ENCODE measurements at regions not wholly inside any gene's neighbourhood (a gene's known extent, or its start where the extent isn't known, plus 50 kb on each side); places are given as distances from the start of the nearest gene placed in this dataset.

DNA sequence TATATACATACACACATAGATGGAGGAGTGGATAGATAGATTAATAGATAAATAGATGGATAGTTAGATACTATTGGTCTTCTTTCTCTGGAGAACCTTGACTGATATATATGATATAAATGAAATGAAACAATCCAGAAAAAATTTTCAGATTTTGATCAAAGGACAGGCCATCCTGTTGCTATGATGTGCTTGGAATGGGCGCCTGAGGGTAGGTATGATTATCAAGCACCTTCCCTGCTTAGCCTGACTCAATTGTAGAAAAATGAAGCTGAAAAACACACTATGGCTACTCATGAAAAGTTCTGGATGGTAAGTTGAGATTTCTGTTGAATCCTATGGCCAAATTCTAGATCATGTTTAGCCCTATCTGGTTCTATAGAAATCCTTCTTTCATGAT is 266.5 kb upstream of the KLF4 start:
- no peak for DNase-seq

DNA sequence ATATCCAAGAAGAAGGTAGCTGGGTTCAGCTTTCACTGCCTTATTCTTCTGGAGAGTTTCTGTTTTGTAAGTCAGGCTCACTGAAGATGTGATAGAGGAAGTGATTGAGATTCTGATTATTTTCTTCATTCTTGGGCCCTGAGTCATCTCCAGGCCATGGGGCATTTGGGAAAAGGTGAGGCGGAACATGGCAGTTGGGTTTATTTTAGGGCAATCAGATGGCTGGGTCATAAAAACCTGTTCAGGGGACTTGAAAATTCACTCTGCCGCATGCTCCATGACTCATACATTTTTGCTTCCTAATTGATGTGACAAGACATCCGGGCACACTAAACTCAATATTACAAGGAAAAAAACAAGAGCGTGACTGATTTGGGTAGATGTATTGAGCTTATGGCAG is 265.7 kb upstream of the KLF4 start:
- no peak for DNase-seq

DNA sequence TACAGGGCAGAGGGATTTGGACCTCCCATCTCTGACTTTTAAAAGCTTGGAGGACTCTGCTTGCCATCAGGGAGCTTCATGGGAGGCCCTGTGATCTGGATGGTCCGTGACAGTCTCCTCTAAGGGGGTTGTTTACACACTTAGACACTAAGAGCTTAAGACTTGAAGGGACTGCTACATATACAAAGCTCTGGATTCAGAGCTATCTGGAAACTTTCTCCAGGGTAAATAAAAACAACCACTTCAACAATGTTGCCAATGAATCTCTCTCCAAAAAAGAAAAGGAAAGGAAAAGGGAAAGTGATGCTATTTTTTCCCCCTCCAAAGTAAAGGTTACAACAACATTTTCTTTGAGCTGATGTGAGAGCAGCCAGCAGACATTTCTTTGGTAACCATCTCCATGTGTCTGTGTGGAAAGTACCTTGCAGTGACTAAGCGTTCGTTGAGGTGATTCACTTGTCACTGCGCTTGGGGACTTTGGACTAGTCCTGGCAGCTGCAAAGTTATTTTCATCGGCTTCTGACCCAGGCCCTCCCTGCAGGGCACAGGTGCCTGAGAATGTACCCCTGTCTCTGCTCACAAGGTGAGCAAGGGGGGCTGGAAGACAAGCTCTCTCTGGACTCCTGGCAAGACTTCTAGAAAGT is 262.1 kb upstream of the KLF4 start:
- DNase-seq: peak; percentile 22

DNA sequence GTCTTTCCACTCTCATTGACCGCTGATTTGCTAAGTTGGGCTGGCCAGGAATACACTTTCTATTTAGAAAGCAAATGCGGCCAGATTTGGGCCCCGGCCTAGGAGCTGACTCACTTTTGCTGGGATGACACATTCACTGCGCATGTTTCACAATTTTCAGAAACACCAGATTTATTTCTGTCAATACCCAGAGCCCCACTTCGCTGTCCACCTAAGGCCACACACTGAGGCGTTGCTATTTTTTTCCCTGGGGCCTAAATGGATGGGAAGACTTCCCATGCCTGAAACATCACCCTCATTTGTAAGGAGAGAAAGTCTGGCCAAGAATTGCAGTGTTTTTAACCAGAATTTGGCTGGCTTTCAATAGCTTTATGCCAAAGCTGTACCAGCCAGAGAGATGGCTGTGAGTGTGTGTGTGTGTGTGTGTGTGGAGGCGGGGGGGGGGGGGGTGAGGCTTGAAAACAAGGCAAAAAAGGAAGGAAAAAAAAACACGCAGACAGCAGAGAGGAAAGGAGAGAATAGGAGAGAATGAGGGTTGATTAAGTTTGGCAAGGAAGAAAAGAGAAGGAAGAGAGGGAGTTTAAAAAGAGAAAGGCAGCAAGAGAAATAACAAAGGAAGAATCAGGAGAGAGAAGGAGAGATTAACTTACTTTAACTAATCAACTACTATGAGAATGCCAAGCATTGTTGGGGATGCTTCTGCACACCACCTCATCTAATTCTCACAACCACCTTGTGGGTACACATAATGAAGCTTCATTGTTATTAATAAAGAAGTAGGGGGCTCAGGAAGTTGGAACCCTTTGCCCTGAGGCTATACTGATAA is 261.4 kb upstream of the KLF4 start:
- DNase-seq: no peak

DNA sequence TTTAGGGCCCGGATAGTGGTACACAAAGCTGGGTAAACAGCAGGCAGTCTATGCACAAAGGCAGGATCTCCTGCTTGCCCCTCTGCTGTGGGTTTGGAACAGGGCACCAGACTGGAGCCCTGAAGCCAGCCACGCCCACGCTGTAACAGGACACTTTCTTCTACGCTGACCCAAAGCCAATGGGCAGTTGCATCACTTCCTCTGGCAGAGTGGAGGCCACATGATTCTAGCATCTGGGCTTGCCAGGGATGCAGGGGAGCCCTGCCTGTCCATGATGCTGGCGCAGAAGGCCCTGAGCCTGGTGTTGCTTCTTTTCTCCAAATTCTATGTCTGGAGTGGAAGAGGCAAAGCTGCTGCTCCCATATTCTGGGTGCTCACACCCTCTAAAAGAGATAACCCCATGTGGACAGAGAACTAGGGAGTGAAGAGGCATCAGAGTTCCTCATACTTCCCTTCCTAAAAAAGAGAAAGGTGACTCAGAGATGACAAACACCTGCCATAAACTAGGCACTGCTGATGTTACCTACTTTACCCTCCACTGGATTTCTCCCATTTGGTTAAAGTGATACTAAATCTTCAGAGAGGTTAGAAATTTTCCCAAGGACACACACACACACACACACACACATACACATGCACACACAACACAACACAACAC is 260.3 kb upstream of the KLF4 start:
- no peak for DNase-seq

DNA sequence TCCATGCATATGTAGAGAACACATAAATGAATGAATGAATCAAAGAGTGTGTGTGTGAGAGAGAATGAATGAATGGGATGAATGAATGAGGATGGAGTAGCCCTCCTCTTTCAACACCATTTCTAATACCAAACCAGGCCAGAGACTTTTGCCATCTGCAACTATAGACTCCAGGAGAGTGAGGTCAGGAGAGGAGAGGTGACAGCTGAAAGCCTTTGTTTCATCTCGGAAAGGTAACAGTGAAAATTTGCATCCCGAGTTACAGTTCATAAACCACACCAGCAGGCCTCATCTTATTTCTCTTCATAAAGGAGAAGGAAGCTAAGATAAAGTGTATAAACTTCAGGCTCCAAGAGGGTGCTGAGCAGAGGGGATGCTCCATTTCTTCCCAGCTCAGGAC is 255.3 kb upstream of the KLF4 start:
- DNase-seq: no peak

DNA sequence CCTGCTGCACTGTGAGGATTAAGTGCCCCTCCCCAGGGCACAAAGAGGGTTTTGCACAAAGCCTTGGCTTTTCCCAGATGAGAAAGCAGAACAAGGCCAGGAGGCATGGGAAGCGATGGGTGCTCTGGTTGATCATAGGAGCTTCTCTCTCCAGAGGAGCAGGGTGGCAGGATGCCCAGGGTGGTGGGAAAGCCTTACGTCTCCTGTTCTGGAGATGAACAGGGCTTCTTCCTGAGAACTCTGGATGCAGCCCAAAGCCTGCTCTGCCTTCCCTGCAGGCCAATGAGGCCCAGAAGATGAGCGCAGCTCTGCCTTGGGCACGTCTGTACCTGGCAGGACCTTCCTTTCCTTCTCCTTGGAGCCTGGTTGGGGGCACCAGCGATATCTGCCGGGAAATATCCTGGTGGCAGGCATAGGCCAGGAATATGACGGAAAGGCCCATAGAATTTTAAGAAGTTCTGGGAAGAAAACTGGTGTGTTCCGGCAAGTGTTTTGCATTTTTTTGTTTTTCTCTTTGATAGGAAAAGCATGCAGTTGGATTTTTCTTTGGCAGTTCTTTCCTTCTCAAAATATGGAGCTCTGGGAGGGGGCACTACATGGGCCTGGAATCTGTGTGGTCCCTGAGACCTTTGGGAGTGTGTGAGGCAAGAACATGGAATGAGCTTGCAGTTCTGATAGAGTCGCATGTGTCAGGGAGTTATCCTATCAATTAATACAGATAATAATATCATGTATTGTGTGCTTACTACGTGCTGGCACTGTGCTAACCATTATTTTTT is 253.2 kb upstream of the KLF4 start:
- DNase-seq: no peak

DNA sequence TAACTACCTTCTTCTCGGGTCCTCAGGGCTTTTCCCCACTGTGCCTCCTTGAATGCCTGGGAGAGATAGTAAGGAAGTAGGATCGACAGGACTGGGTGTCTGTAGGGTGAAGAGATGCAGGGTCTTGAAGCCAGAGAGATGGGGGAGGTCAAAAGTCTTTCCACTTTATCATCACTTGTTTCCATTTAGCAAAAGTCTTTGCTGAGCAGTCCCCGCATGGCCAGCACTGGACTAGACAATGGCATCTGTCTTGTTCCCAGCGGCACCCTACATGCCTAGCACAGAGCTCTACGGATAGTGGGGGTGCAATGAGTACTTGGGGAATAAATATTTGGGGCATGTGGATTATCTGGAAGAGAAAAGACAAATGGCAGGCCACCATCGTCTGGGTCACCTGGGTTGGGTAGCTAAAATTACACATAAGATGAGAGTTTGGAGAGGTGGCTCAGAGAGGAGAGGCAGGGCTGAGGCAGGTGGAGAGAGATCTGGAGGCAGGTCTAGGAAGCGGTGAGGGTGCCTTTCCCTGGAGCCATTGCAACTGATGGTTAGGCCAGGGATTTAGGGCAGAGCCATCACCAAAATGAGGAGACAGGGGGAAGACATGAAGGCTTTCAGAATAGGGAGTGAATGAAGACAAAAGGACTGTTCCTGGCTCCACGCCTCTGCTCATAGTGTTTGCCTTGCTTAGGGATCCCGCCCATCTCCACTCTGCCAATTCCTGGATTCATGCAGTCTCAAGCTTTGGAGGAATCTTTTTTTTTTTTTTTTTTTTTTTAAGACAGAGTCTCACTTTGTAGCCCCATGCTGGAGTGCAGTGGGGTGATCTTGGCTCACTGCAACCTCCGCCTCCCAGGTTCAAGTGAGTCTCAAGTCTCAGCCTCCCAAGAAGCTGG is 250.8 kb upstream of the KLF4 start:
- no peak for DNase-seq

DNA sequence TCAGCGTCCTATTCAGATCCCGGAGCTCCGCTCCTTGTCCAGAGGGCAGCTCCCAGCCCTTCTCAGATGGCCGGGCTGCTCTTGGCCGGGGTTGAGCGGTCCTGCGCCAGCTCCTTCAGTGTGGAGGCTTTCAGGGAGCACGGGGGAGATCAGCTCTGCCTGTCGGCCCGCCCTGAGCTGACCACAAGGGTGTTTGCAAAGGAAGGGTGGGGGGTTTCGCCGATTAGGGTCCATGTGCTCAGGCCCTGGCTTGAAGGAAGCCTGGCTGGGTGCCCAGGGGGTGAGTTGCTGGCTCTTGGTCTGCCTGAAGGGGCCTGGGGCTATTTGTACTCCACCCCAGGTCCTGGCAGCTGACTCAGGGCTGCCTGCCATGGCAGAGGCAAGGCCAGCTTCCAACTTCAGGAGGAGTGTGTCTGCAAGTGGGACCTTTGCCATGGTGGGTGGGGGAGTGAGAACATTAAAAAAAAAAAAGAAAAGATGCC is 250.1 kb upstream of the KLF4 start:
- DNase-seq: no peak

DNA sequence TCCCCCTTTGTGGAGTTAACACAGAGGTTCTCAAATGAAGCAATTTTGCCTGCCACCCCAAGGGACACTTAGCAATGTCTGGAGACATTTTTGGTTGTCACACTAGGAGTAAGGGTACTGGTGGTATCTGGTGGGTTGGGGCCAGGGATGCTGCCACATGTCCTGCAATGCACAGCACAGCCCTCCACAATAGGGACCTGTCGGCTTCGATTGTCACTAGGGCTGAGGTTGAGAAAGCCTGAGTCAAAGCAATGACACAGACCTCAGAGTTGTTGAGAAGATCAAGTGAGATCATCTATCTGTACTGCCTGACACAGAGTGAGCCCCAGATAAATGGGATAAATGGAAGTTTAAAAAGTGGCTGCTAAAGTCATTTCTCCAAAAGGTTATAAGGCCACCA is 249.2 kb upstream of the KLF4 start:
- no peak for DNase-seq

DNA sequence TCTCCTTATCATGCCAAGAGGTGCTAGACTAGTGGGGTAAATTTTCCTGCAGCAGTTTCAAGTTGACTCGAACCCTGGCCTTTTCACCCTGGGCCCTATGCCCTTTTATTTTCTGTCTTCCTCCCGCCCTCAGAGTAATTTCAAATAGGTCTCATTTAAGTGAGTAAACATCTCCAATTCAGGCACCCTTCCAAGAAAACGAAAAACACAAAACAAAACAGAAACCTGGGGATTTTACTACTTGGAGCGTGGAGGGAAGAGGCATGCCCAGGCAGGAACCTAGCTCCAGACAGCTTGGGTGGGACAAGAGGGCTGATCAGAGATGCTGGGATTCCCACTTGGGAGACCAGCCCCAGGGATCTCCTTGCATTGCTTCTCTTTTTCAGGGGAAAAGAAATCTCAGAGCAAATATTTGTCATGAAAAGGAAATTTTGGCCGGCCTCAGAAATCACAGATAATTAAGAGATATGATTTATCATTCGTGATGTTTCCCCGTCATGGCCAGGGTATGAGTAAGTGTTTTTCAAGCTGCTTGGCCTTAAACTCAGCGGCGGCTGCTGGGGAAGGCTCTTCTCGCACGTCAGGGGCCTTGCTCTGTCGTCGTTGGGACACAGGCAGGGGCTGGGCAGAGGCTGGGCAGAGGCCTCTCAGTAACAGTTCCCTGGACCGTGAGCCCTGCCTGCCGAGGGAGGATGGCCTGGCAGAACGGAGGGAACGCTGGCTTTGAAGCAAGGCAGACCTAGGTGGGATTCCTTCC is 248.6 kb upstream of the KLF4 start:
- no peak for DNase-seq

DNA sequence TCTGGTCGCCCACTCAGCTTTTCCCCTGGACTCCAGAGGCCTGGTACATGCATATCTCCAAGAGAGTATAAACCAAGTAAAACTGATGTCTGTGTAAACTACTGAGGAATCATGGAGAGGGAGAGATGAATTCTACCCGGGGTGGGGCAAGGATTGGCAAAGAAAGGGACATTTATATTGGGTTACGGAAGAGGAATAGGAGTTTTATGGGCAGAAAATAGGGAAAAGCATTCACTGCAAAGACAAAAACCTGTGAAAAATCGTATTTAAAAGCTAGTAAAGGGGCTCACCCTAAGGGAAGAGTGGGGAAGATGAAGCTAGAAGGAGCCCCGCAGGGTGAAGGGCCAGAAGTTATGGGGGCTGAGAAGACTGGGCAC is 248.0 kb upstream of the KLF4 start:
- no peak for DNase-seq

DNA sequence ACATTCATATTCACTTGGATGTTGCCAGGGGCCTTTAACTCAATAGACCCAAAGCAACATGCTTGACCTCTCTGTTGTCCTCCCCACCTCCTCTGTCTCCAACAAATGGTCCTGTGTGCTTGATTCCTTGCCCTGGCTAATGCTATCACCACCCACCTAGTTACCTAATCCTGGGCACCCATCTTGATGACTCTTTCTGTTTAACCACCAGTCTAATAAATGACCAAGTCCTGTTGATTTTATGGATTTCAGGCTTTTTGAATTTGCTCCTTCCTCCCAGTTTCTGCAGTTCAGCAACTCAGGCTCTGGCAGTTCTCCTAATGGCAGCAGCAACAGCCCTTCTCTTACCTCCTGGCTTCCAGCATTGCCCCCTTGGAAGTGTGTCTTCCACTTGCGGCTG is 246.3 kb upstream of the KLF4 start:
- no peak for DNase-seq

DNA sequence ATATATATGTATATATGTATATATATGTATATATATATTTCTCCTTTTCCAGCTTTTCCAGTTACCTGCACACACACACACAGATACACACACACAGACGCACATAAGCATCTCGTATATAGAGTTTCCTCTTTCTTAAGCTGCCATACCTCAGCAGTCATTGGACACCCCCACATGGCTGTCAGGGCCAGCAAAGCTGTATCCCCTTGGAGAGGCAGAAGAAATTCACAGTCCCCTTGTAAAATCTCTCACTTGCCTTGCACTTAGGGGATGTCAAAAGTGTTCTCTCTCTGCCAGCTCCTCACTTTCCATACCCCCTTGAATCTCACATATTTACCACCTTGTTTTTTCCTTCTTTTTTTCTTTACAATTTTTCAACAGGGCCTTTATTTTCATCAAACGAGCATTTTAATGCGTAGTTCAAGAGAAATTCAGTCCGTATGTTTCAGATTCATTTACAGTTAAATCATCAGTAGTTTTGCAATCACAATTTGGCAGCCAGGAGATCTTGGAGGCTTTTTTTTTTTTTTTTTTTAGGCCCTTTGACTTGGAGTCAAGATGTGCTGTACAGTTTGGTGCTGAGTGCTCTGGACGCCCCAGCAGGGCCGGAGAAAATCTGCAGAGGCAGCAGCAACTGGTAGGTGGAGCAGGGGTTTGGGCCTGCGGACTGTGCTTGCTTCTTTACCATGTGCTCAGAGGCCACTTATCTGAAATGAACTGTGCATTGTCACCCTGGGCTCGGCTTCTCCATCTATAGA is 244.9 kb upstream of the KLF4 start:
- no peak for DNase-seq

DNA sequence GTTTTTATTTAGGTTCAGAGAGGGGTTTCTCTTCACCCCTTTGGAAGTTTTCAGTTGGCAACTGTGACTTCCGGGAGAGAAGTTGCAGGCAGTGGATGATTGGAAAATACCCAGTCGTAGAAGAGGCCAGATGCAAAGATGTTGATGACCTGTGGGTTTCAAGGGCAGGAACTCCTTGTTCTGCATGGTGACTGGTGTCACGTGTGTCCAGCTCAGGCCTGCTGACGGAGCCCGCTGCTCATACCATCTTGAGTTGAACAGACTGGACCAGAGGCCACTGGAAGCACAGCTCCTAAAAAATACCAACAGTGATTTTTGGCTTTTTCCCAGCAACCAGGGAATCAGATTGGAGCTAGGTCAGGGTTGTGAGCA is 243.9 kb upstream of the KLF4 start:
- no peak for DNase-seq

DNA sequence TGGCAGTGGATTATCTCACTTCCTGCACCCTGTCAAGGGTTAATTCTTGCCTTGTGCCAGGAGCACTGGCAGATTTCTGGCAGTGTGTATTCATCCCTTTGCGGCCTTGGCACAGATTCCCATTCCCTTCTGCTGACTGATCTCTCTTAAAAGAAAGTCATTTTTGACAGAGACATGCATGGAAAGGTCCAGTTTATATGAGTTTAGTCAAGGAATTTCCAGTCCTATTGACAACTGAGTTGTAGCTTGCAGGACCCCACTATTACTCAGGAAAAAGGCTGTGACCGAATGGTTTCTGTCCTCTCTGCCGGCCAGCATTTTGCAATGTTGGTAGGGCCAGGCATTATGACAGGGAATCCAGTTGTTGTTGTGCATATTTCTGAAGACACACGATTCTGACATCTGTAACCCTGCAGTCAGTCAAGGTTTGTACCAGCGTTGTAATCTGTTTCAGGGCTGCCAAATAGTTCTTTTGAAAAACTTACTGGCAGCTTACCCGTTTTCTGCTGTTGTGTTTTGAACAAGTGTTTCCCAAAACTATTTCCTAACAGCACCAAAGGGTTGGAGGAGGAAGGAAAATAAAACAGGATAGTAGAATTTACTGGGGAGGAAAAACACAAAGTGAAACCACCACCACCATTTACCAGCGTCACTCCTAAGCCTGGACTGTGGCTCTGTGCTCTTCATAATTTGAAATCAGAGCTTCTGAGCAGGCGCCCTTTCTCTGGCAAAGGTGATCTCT is 243.4 kb upstream of the KLF4 start:
- DNase-seq: no peak

DNA sequence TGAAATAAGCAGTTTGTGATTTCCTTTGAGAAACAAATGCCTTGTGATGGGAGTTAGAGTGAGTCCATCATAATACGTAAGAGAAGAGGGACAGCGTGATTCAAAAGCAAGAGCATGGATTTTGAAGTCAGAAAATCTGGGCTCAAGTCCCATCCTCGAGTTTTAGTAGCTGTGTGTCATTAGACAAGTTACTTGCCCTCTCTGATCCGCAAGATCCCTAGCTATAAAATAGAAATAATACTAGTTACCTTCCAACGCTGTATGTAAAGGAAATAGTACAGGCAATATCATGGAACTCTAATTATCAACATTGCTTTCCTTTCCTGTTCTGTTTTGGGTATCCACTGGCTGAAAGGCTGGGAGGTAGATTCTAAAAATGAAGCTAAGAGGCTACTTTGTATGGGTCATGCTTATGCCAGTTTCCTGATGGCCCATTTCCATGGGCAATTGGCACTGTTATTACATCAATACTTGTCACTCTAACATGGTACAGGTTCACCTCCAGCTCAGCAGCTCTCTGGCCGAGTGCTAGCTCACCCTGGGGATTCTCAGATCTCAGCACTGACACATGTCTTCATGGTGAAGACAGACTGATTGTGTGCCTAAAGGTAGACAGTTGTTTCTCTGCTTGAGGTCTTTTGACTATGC is 241.7 kb upstream of the KLF4 start:
- no peak for DNase-seq

DNA sequence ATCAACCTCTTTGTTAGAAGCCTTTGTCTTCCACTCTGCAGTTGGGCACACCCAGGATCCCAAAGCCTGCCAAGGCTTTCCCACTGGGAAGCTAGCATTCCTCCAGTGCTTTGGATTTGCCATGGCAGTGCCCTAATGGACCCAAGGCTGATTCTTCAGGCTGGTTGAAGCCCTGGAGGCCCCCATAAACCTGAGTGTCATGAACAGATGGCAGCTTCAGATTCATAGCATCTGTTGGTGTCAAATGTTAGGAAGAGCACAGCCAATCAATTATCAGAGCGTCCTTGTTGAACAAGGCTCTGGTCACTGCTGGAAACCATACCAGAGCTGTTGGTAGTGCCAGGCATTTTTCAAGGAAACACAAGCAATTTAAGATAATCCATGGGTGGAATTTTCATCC is 241.1 kb upstream of the KLF4 start:
- DNase-seq: no peak

DNA sequence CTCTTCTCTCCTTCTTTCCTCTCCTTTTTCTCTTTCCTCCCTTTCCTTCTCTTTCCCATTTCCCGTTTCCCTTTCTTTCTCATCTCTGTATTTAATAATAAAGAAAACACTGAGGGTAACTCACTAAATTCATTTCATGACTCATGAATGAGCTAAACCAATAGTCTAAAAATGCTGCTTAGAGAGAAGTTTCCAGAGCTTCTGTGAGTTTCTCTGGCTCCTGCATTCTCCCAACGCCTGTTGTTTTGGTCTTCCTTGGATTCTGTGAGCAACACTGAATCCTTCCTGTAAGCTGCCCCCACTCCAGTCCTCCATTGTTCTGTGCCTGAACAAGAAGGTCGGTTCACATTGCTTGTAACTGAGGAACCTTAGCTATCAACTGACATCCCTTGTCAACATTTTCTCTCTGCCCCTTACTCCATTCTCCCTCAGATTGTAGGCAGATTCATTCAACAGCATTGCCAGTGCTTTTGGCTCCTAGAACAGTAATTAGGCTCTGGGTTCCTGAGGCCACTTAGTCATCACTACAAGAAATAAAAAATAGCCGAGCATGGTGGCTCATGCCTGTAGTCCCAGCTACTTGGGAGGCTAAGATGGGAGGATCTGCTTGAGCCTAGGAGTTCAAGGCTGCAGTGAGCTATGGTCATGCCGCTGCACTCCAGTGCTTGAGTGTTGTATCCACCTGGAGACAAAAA is 237.7 kb upstream of the KLF4 start:
- no peak for DNase-seq

Data from activated CD4-positive, alpha-beta T cell treated with anti-CD3 and anti-CD28 coated beads, Interleukin-10, Interleukin-2, amounts not matched to agents 100 ng/mL and 50 ng/mL, durations not matched to agents 16 hours and 8 hours (primary cell).